MCF 10A (cell line): ENCODE measurements at regions not wholly inside any gene's neighbourhood (a gene's known extent, or its start where the extent isn't known, plus 50 kb on each side); places are given as distances from the start of the nearest gene placed in this dataset.
"Not testable (repeated sequence)": the region's sequence is repeated elsewhere in the genome, so short reads cannot be mapped to it uniquely, and the experiment has no call there.

Experiments used
- BruUV-seq: library from RNA; stranded (reverse); fragments of 400-500 nt; replicated peaks from 2 replicates; lab custom pipeline; 2021; lab: Mats Ljungman, UMichigan
- CTCF ChIA-PET: fragments of 300-600 bp; sonication (Branson Sonifier 250); formaldehyde crosslinking; extraction: SDS; loops from one replicate; lab custom pipeline; 2021; ENCODE audit warnings: antibody characterized with exemption, inconsistent platforms; lab: Yijun Ruan, JAX
- POLR2A ChIA-PET: fragments of 300-600, 350-650 bp; sonication (Branson Sonifier 250); formaldehyde crosslinking; extraction: SDS; loops from one replicate; lab custom pipeline; 2020; ENCODE audit warnings: antibody characterized with exemption, inconsistent platforms; lab: Yijun Ruan, JAX
- DNase-seq: peaks from one replicate; pipeline ENCODE4 v3.0.0-alpha.2; 2018; ENCODE audit not compliant: unreplicated experiment
- H3K27ac Mint-ChIP-seq: one replicate; pipeline ENCODE4 v1.8.0; 2022; ENCODE audit warnings: mild to moderate bottlenecking, low read depth, mixed read lengths; ENCODE audit not compliant: unreplicated experiment
- H3K27me3 Mint-ChIP-seq: one replicate; pipeline ENCODE4 v1.8.0; 2022; ENCODE audit warnings: mixed read lengths; ENCODE audit not compliant: insufficient read depth, unreplicated experiment
- H3K36me3 Mint-ChIP-seq: one replicate; pipeline ENCODE4 v1.8.0; 2022; ENCODE audit warnings: mild to moderate bottlenecking, moderate library complexity, mixed read lengths; ENCODE audit not compliant: insufficient read depth, unreplicated experiment
- H3K4me1 Mint-ChIP-seq: one replicate; pipeline ENCODE4 v1.8.0; 2022; ENCODE audit warnings: mixed read lengths; ENCODE audit not compliant: insufficient read depth, unreplicated experiment
- H3K4me3 Mint-ChIP-seq: one replicate; pipeline ENCODE4 v1.8.0; 2022; ENCODE audit warnings: mild to moderate bottlenecking, moderate library complexity, mixed read lengths; ENCODE audit not compliant: unreplicated experiment
- H3K9me3 Mint-ChIP-seq: one replicate; pipeline ENCODE4 v1.8.0; 2022; ENCODE audit warnings: mixed read lengths; ENCODE audit not compliant: unreplicated experiment
- CTCF ChIP-seq: fragments of 200-600 bp; IDR thresholded peaks from one replicate; pipeline ENCODE4 v1.8.0; 2022; ENCODE audit warnings: antibody characterized with exemption, mild to moderate bottlenecking; ENCODE audit not compliant: unreplicated experiment
- intact Hi-C: fragments of 100-400 bp; cut with micrococcal nuclease; formaldehyde crosslinking; loops from 2 replicates; pipeline ENCODE4 v1.14.1; 2022

GRCh38 chr5:91311697-91312501 is 71.2 kb downstream of the ARRDC3 start:
- TF ChIP-seq CTCF: no peak
- BruUV-seq: TSS peak; percentile 84
- Mint-ChIP-seq H3K27ac (peak overlapping the region; percentile 91), H3K27me3 (no peaks in the 10 kb centered on the region), H3K36me3 (no peaks in the 10 kb centered on the region), H3K4me3 (peak overlapping the region; percentile 50), H3K9me3 (peaks cover 7% of the 10 kb centered on the region), H3K4me1 (peaks cover 43% of the 10 kb centered on the region)
- intact Hi-C loops: loop anchor here (1.0 to 2.0 kb wide), 4 partner anchors 15 to 83 kb away; no protein-coding TSS in a partner anchor
- POLR2A ChIA-PET: interaction anchor here (0.8 to 4.4 kb wide), 17 partner anchors 10 to 380 kb away, joined by 3 to 49 read pairs (median 5); partner anchors contain the start of gene ARRDC3
- DNase-seq: peak; percentile 98
- CTCF ChIA-PET: interaction anchor here (0.5 to 1.4 kb wide), 11 partner anchors 55 to 450 kb away, joined by 3 to 6 read pairs (median 4); no protein-coding TSS in a partner anchor

- peak overlapping the region; percentile 50 for H3K4me3 Mint-ChIP-seq
- no peaks in the 10 kb centered on the region for H3K27me3 Mint-ChIP-seq
- BruUV-seq: no TSS peak
- TF ChIP-seq CTCF: no peak
- ChIA-PET POLR2A (interaction anchor here (0.7 to 4.4 kb wide), 18 partner anchors 9 to 439 kb away, joined by 3 to 49 read pairs (median 4); partner anchors contain the start of gene ARRDC3), CTCF (interaction anchor here (0.5 to 1.4 kb wide), 10 partner anchors 56 to 449 kb away, joined by 3 to 6 read pairs (median 4); no protein-coding TSS in a partner anchor)
- no peak for DNase-seq
- H3K27ac Mint-ChIP-seq: peak overlapping the region; percentile 91
- peaks cover 49% of the 10 kb centered on the region for H3K4me1 Mint-ChIP-seq
- H3K36me3 Mint-ChIP-seq: no peaks in the 10 kb centered on the region
- intact Hi-C loops: loop anchor here (1.0 to 2.0 kb wide), 3 partner anchors 14 to 69 kb away; no protein-coding TSS in a partner anchor
- H3K9me3 Mint-ChIP-seq: peaks cover 7% of the 10 kb centered on the region
Observed at GRCh38 chr5:91311168-91311696, 71.9 kb downstream of the ARRDC3 start.

DNA sequence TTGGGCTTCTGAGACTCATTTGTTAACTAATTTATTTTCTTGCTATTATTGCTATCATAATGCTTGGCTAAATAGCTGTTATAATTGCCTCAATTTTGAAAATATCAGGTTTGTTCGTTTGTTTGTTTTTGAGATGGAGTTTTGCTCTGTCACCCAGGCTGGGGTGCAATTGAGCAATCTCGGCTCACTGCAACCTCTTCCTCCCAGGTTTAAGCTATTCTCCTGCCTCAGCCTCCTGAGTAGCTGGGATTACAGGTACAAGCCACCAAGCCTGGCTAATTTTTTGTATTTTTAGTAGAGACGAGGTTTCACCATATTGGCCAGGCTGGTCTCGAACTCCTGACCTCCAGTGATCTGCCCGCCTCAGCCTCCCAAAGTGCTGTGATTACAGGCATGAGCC is 75.0 kb downstream of the ARRDC3 start:
- BruUV-seq, H3K4me3 Mint-ChIP-seq, H3K27ac Mint-ChIP-seq, H3K27me3 Mint-ChIP-seq, H3K36me3 Mint-ChIP-seq, intact Hi-C loops, H3K9me3 Mint-ChIP-seq: not testable (repeated sequence)
- POLR2A ChIA-PET: interaction anchor here (1.1 to 2.8 kb wide), 2 partner anchors 11 to 75 kb away, joined by 4 to 6 read pairs; partner anchors contain the start of gene ARRDC3
- DNase-seq: peak; percentile 29
- CTCF ChIA-PET: interaction anchor here (0.6 to 0.7 kb wide), 2 partner anchors 18 to 217 kb away, joined by 4 to 5 read pairs; no protein-coding TSS in a partner anchor
- peaks cover 43% of the 10 kb centered on the region for H3K4me1 Mint-ChIP-seq

- no peaks in the 10 kb centered on the region for H3K27me3 Mint-ChIP-seq
- peaks cover 7% of the 10 kb centered on the region for H3K9me3 Mint-ChIP-seq
- H3K36me3 Mint-ChIP-seq: no peaks in the 10 kb centered on the region
- ChIA-PET POLR2A (interaction anchor here (0.7 to 2.2 kb wide), 7 partner anchors 10 to 1046 kb away, joined by 3 to 14 read pairs (median 7); partner anchors contain the start of gene ARRDC3), CTCF (interaction anchor here (0.9 to 1.7 kb wide), 2 partner anchors 10 to 88 kb away, joined by 4 read pairs; no protein-coding TSS in a partner anchor)
- intact Hi-C loops: no loop called here
- peaks cover 32% of the 10 kb centered on the region for H3K4me1 Mint-ChIP-seq
- peak overlapping the region; percentile 45 for H3K4me3 Mint-ChIP-seq
- peak; percentile 82 for DNase-seq
- BruUV-seq: no TSS peak
- H3K27ac Mint-ChIP-seq: peak overlapping the region; percentile 96
- no peak for TF ChIP-seq CTCF
Observed at GRCh38 chr5:91307048-91307447, 76.1 kb downstream of the ARRDC3 start.
